GM06990 (cell line): ENCODE measurements at regions not wholly inside any gene's neighbourhood (a gene's known extent, or its start where the extent isn't known, plus 50 kb on each side); places are given as distances from the start of the nearest gene placed in this dataset.
A peak's percentile ranks its signal among the peaks of the same experiment; 100 is the strongest.

ENCODE experiments used
- DNase-seq: peaks from one replicate; pipeline ENCODE4 v3.0.0-alpha.2; 2011; ENCODE audit not compliant: insufficient read length; ENCODE audit errors: extremely low read depth
- H3K27me3 ChIP-seq: replicated peaks from 2 replicates; pipeline ENCODE4 v1.6.0; 2011; ENCODE audit warnings: low read length; ENCODE audit not compliant: control insufficient read depth, insufficient read depth
- H3K36me3 ChIP-seq: 2 replicates; pipeline ENCODE4 v1.5.1; 2011; ENCODE audit warnings: low read length; ENCODE audit not compliant: control insufficient read depth, insufficient read depth
- H3K4me3 ChIP-seq: replicated peaks from 2 replicates; pipeline ENCODE4 v1.5.1; 2011; ENCODE audit warnings: low read depth, mild to moderate bottlenecking, control low read depth, low read length
- CTCF ChIP-seq: IDR thresholded peaks from 2 replicates; pipeline ENCODE4 v1.5.1; 2011; ENCODE audit warnings: low read length, control low read depth, mild to moderate bottlenecking, inconsistent platforms; ENCODE audit not compliant: insufficient read depth, poor library complexity, severe bottlenecking

GRCh38 chr4:85368932-85369331 is 106.0 kb upstream of the ARHGAP24 start:
- no peak for DNase-seq
- no peaks in the 10 kb centered on the region for H3K27me3 ChIP-seq
- no peaks in the 10 kb centered on the region for H3K36me3 ChIP-seq
- no peak overlapping the region for H3K4me3 ChIP-seq
- TF ChIP-seq CTCF = no peak

GRCh38 chr4:85369703-85370380 is 105.1 kb upstream of the ARHGAP24 start:
- DNase-seq = no peak
- no peak for TF ChIP-seq CTCF
- Histone ChIP-seq H3K4me3 (no peak overlapping the region), H3K36me3 (no peaks in the 10 kb centered on the region), H3K27me3 (no peaks in the 10 kb centered on the region)

GRCh38 chr4:85370400-85371032 is 104.4 kb upstream of the ARHGAP24 start:
- H3K36me3 ChIP-seq = no peaks in the 10 kb centered on the region
- H3K4me3 ChIP-seq = no peak overlapping the region
- peak; percentile 84 for TF ChIP-seq CTCF
- no peaks in the 10 kb centered on the region; the same call in 1 of the 2 replicates for H3K27me3 ChIP-seq
- DNase-seq = peak; percentile 17

GRCh38 chr4:85372966-85373365 is 102.0 kb upstream of the ARHGAP24 start:
- no peak for TF ChIP-seq CTCF
- no peak for DNase-seq
- H3K36me3 ChIP-seq = no peaks in the 10 kb centered on the region
- H3K27me3 ChIP-seq = no peaks in the 10 kb centered on the region; the same call in none of the 2 replicates
- no peak overlapping the region for H3K4me3 ChIP-seq

- no peak for DNase-seq
- no peaks in the 10 kb centered on the region; the same call in none of the 2 replicates for H3K27me3 ChIP-seq
- TF ChIP-seq CTCF = no peak
Observed at GRCh38 chr4:85376285-85376684, 98.7 kb upstream of the ARHGAP24 start.

More at GRCh38 chr4:85376285-85376684, 98.7 kb upstream of the ARHGAP24 start:
- Histone ChIP-seq H3K36me3 (no peaks in the 10 kb centered on the region), H3K4me3 (no peak overlapping the region)
